Activated T-helper 2 cell treated with anti-CD3 and anti-CD28 coated beads, Interferon-gamma antibody, Interleukin-2, Interleukin-4, amounts not matched to agents 10 μg/mL and 5 μg/mL and 100 μg/mL, durations not matched to agents 14 hours and 24 hours and 36 hours (primary cell): ENCODE measurements at regions not wholly inside any gene's neighbourhood (a gene's known extent, or its start where the extent isn't known, plus 50 kb on each side); places are given as distances from the start of the nearest gene placed in this dataset.

Source experiments
- DNase-seq: peaks from one replicate; pipeline ENCODE4 v3.0.0; 2021; ENCODE audit warnings: low spot score
- H3K27ac Mint-ChIP-seq: one replicate; pipeline ENCODE4 v1.8.0; 2021; ENCODE audit warnings: mixed read lengths
- H3K27me3 Mint-ChIP-seq: one replicate; pipeline ENCODE4 v1.8.0; 2021; ENCODE audit warnings: low read depth, mixed read lengths
- H3K36me3 Mint-ChIP-seq: one replicate; pipeline ENCODE4 v1.8.0; 2021; ENCODE audit warnings: low read depth, mixed read lengths
- H3K4me1 Mint-ChIP-seq: one replicate; pipeline ENCODE4 v1.8.0; 2021; ENCODE audit warnings: low read depth, mixed read lengths
- H3K4me3 Mint-ChIP-seq: one replicate; pipeline ENCODE4 v1.8.0; 2021; ENCODE audit warnings: low read depth, mild to moderate bottlenecking, moderate library complexity, mixed read lengths
- H3K9me3 Mint-ChIP-seq: one replicate; pipeline ENCODE4 v1.8.0; 2021; ENCODE audit warnings: mixed read lengths
- intact Hi-C: fragments of 100-400 bp; cut with micrococcal nuclease; formaldehyde crosslinking; loops from one replicate; pipeline ENCODE4 v1.15.1; 2023

DNA sequence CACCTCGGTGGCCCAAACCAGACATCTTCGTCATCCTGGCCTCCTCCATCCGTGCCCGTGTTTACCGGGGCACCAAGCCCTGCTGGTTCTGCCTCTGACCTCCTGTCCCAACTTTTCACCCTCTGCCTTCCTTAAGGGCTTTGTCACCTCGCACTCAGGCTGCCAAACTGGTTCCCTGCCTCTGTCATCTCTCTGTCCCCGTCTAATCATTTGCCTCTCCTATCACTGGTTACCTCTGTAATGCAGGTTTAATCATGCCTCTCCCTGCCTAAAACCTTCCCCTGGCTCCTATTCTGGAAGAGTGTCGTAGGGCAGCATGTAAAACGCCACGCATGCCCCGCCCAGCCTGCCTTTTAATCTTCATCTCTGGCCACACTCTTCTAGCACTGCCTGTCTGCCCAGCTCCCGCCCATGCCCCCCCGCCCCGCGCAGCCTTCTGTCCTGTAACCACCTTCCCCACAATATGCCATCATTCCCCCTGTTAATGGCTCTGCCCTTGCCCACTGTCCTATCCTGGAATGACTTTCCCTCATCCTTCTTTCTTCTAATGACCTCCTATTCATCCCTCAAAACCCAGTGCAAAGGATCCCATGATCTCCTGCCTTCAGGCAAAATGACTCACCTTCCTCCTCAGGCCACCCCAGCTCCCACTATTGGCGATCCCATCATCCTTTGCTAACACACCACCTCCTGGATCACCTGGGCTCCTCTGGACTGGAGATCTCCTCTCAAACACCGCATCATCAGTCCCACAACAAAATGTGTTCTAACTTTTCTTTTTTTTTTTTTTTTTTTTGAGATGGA, 66.7 kb downstream of the PEX11G start:
- intact Hi-C loops = no loop called here
- no peak for DNase-seq
- H3K36me3 Mint-ChIP-seq = peaks cover 40% of the 10 kb centered on the region
- peak overlapping the region; percentile 1 for H3K27ac Mint-ChIP-seq
- H3K4me1 Mint-ChIP-seq = peaks cover 11% of the 10 kb centered on the region
- no peaks in the 10 kb centered on the region for H3K27me3 Mint-ChIP-seq
- no peaks in the 10 kb centered on the region for H3K9me3 Mint-ChIP-seq
- H3K4me3 Mint-ChIP-seq = no peak overlapping the region
